ENCODE measurements at regions not wholly inside any gene's neighbourhood (a gene's known extent, or its start where the extent isn't known, plus 50 kb on each side); places are given as distances from the start of the nearest gene placed in this dataset.
"Not testable (repeated sequence)": the region's sequence is repeated elsewhere in the genome, so short reads cannot be mapped to it uniquely, and the experiment has no call there.

- not testable (repeated sequence) for H3K27me3 ChIP-seq (ENCODE audit: control insufficient read depth, insufficient read depth, low read length); H3K4me1 ChIP-seq (ENCODE audit: control insufficient read depth, insufficient read depth, low read length); H3K9ac ChIP-seq (ENCODE audit: low read depth, low read length); H3K4me3 ChIP-seq (ENCODE audit: low read depth, low read length); H3K36me3 ChIP-seq (ENCODE audit: control insufficient read depth, insufficient read depth, low read length); H3K9me3 ChIP-seq (ENCODE audit: control insufficient read depth, insufficient read depth, low read length); H3K27ac ChIP-seq (ENCODE audit: low read depth, low read length)
These were observed 846.4 kb downstream of the RPIA start for GRCh38 chr2:89537862-89538261.

DNA sequence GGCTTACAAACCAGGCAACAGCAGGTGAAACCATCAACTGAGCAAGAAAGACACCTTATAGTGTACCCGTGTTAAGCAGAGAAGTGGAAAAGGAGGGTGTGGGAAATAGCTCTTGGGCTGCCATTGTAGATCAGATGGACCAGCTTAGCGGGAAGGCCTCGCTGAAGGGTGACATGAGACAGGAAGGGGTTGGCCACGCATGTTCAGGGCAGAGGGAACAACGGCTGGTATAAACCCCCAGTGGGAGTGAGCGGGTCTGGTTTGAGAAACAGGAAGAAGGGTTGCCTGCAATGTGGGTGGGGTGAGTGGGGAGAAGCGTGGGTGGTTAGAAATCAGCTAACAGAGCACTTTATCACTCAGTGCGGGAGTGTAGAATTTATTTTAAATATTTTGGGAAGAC is 852.6 kb downstream of the RPIA start:
- H3K4me3 ChIP-seq (ENCODE audit: low read depth, low read length); H3K36me3 ChIP-seq (ENCODE audit: control insufficient read depth, insufficient read depth, low read length); H3K9ac ChIP-seq (ENCODE audit: low read depth, low read length); H3K9me3 ChIP-seq (ENCODE audit: control insufficient read depth, insufficient read depth, low read length); H3K27ac ChIP-seq (ENCODE audit: low read depth, low read length); H3K27me3 ChIP-seq (ENCODE audit: control insufficient read depth, insufficient read depth, low read length); H3K4me1 ChIP-seq (ENCODE audit: control insufficient read depth, insufficient read depth, low read length): not testable (repeated sequence)

DNA sequence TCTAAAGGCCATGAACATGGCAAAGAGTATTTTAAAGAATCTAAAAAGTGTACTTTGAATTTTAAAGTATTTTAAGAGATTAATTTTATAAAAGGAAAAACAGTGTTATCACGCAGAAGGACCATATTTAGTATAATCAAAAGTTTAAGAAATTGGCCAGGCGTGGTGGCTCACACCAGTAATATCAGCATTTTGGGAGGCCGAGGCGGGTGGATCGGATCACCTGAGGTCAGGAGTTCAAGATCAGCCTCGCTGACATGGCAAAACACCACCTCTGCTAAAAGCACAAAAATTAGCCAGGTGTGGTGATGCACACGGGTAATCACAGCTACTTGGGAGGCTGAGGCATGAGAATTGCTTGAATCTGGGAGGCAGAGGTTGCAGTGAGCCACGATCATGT is 887.7 kb downstream of the RPIA start:
- H3K27ac ChIP-seq (ENCODE audit: low read depth, low read length); H3K4me1 ChIP-seq (ENCODE audit: control insufficient read depth, insufficient read depth, low read length); H3K36me3 ChIP-seq (ENCODE audit: control insufficient read depth, insufficient read depth, low read length); H3K9ac ChIP-seq (ENCODE audit: low read depth, low read length); H3K4me3 ChIP-seq (ENCODE audit: low read depth, low read length); H3K9me3 ChIP-seq (ENCODE audit: control insufficient read depth, insufficient read depth, low read length); H3K27me3 ChIP-seq (ENCODE audit: control insufficient read depth, insufficient read depth, low read length): not testable (repeated sequence)

DNA sequence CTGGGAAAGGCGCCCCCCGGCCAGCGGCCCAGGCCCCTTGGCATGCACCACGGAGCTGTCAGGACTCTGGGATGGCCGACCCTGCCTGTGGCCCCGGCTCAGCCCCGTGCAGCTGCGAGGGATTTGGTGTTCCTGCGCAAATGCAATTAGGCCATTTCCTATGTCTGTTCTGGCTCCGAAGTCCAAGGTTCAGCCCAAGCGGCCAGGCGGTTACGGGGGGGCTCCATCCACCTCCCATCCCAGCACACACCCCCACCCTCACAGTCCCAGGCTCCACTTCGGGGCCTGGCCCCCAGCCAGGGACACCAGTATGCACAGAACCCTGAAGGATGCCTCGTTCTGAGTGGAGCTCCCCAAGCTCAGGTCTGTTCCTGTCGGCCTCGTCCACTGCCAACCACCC is 891.3 kb downstream of the RPIA start:
- not testable (repeated sequence) for H3K4me3 ChIP-seq (ENCODE audit: low read depth, low read length); H3K4me1 ChIP-seq (ENCODE audit: control insufficient read depth, insufficient read depth, low read length); H3K36me3 ChIP-seq (ENCODE audit: control insufficient read depth, insufficient read depth, low read length); H3K27ac ChIP-seq (ENCODE audit: low read depth, low read length); H3K9ac ChIP-seq (ENCODE audit: low read depth, low read length); H3K27me3 ChIP-seq (ENCODE audit: control insufficient read depth, insufficient read depth, low read length); H3K9me3 ChIP-seq (ENCODE audit: control insufficient read depth, insufficient read depth, low read length)

DNA sequence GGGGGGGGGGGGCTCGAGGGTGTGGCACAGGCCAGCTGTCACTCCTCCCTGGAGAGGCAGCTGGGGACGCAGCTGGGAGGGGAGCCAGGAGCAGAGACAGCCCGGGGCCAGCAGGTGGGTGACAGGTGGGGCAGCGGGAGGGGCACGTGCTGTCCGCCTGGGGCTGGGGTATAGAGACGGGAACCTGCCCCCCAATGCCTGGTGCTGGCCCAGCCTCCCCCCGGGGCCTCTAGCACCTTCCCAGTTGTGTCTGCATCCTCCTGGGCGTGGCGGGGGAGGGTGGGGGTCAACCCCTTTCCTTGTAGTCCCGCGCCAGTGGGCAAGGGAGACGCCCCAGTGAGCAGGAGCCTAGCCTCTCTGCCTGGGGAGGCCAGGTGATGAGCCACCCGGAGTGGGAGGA is 892.6 kb downstream of the RPIA start:
- H3K9ac ChIP-seq (ENCODE audit: low read depth, low read length); H3K4me3 ChIP-seq (ENCODE audit: low read depth, low read length); H3K27ac ChIP-seq (ENCODE audit: low read depth, low read length); H3K27me3 ChIP-seq (ENCODE audit: control insufficient read depth, insufficient read depth, low read length); H3K9me3 ChIP-seq (ENCODE audit: control insufficient read depth, insufficient read depth, low read length); H3K4me1 ChIP-seq (ENCODE audit: control insufficient read depth, insufficient read depth, low read length); H3K36me3 ChIP-seq (ENCODE audit: control insufficient read depth, insufficient read depth, low read length): not testable (repeated sequence)

- H3K27me3 ChIP-seq (ENCODE audit: control insufficient read depth, insufficient read depth, low read length); H3K4me3 ChIP-seq (ENCODE audit: low read depth, low read length); H3K27ac ChIP-seq (ENCODE audit: low read depth, low read length); H3K9ac ChIP-seq (ENCODE audit: low read depth, low read length); H3K36me3 ChIP-seq (ENCODE audit: control insufficient read depth, insufficient read depth, low read length); H3K4me1 ChIP-seq (ENCODE audit: control insufficient read depth, insufficient read depth, low read length); H3K9me3 ChIP-seq (ENCODE audit: control insufficient read depth, insufficient read depth, low read length): not testable (repeated sequence)
These were observed 893.5 kb downstream of the RPIA start for GRCh38 chr2:89584868-89585557.

- H3K36me3 ChIP-seq (ENCODE audit: control insufficient read depth, insufficient read depth, low read length); H3K27me3 ChIP-seq (ENCODE audit: control insufficient read depth, insufficient read depth, low read length); H3K4me1 ChIP-seq (ENCODE audit: control insufficient read depth, insufficient read depth, low read length); H3K9me3 ChIP-seq (ENCODE audit: control insufficient read depth, insufficient read depth, low read length); H3K9ac ChIP-seq (ENCODE audit: low read depth, low read length); H3K27ac ChIP-seq (ENCODE audit: low read depth, low read length): not testable (repeated sequence)
- peak overlapping the region; percentile 45; the same call in 1 of the 2 replicates for H3K4me3 ChIP-seq (ENCODE audit: low read depth, low read length)
These were observed 894.1 kb downstream of the RPIA start for GRCh38 chr2:89585558-89585920.

- not testable (repeated sequence) for H3K9ac ChIP-seq (ENCODE audit: low read depth, low read length); H3K36me3 ChIP-seq (ENCODE audit: control insufficient read depth, insufficient read depth, low read length); H3K9me3 ChIP-seq (ENCODE audit: control insufficient read depth, insufficient read depth, low read length); H3K27ac ChIP-seq (ENCODE audit: low read depth, low read length); H3K4me3 ChIP-seq (ENCODE audit: low read depth, low read length); H3K4me1 ChIP-seq (ENCODE audit: control insufficient read depth, insufficient read depth, low read length); H3K27me3 ChIP-seq (ENCODE audit: control insufficient read depth, insufficient read depth, low read length)
These were observed 908.4 kb downstream of the RPIA start for GRCh38 chr2:89599843-89600242.

GRCh38 chr2:89606514-89606913 is 915.0 kb downstream of the RPIA start:
- not testable (repeated sequence) for H3K9ac ChIP-seq (ENCODE audit: low read depth, low read length); H3K36me3 ChIP-seq (ENCODE audit: control insufficient read depth, insufficient read depth, low read length); H3K4me3 ChIP-seq (ENCODE audit: low read depth, low read length); H3K27ac ChIP-seq (ENCODE audit: low read depth, low read length); H3K4me1 ChIP-seq (ENCODE audit: control insufficient read depth, insufficient read depth, low read length)
- peaks cover 14% of the 10 kb centered on the region for H3K27me3 ChIP-seq (ENCODE audit: control insufficient read depth, insufficient read depth, low read length)
- H3K9me3 ChIP-seq (ENCODE audit: control insufficient read depth, insufficient read depth, low read length): peaks cover 12% of the 10 kb centered on the region; the same call in 1 of the 2 replicates

DNA sequence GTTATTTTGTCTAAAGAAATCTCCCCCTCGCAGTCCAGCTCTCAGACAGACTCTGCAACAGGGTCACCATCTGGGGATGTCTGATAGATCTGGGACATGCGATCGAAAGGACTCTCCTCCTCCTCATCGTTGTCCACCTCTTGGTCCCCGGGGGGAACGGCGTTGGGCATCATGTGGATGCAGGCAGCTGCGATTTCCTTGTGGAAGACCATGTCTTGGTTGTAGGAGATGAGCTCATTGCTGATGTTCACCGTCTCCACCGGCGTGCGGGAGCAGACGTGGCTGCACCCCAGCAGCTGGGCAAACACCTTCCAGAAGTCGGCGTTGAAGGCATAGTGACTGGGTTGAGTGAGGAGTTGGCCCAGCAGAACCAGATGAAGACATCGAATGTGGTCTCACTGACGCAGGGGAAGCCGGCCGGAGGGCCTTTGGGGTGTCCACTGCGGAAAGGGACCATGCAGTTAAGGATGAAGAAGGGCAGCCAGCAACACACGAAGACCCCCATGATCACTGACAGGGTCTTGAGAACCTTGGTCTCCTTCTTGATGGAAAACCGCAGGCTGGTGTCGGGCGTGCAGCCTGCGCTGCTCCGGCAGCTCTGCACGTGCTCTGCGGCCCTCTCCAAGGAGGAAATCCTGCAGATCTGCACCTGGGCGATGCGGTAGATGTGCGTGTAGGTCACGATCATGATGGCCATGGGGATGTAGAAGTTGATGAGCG is 918.9 kb downstream of the RPIA start:
- peaks cover 12% of the 10 kb centered on the region; the same call in 1 of the 2 replicates for H3K9me3 ChIP-seq (ENCODE audit: control insufficient read depth, insufficient read depth, low read length)
- not testable (repeated sequence) for H3K4me1 ChIP-seq (ENCODE audit: control insufficient read depth, insufficient read depth, low read length); H3K36me3 ChIP-seq (ENCODE audit: control insufficient read depth, insufficient read depth, low read length); H3K9ac ChIP-seq (ENCODE audit: low read depth, low read length); H3K27ac ChIP-seq (ENCODE audit: low read depth, low read length); H3K4me3 ChIP-seq (ENCODE audit: low read depth, low read length)
- H3K27me3 ChIP-seq (ENCODE audit: control insufficient read depth, insufficient read depth, low read length): peaks cover 22% of the 10 kb centered on the region

DNA sequence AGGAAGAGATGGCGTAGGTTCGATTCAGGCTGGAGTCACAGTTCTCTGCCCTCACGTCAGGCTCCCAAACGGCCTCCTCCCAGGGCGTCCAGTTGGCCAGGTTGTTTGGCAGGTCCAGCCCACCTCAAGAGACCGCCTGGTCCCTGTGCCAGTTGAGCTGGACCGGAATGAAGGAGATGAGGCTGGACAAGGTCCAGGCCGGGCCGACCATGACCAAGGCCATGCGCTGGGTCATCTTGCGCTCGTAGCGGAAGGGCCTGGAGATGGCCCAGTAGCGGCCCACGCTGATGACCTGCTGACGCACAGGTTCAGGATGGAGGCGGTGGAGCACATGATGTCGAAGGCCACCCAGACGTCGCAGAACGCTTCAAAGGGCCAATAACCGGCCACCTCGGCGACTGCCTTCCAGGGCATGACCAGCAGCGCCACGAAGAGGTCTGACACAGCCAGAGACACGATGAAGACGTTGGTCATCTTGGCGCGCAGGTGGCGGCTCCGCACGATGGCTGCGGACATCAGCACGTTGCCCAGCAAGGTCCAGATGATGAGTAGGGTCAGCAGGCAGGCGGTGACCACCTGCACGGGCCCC is 919.5 kb downstream of the RPIA start:
- H3K27ac ChIP-seq (ENCODE audit: low read depth, low read length); H3K4me1 ChIP-seq (ENCODE audit: control insufficient read depth, insufficient read depth, low read length); H3K36me3 ChIP-seq (ENCODE audit: control insufficient read depth, insufficient read depth, low read length); H3K9ac ChIP-seq (ENCODE audit: low read depth, low read length); H3K4me3 ChIP-seq (ENCODE audit: low read depth, low read length): not testable (repeated sequence)
- Histone ChIP-seq H3K9me3 (ENCODE audit: control insufficient read depth, insufficient read depth, low read length) (peaks cover 12% of the 10 kb centered on the region; the same call in 1 of the 2 replicates), H3K27me3 (ENCODE audit: control insufficient read depth, insufficient read depth, low read length) (peaks cover 22% of the 10 kb centered on the region)

All from HUES48 (cell line).